H1 (cell line): ENCODE measurements at regions not wholly inside any gene's neighbourhood (a gene's known extent, or its start where the extent isn't known, plus 50 kb on each side); places are given as distances from the start of the nearest gene placed in this dataset.

ENCODE experiments used
- CTCF ChIA-PET: fragments of 300-600 bp; sonication (Branson Sonifier 250); formaldehyde crosslinking; loops from one replicate; lab custom pipeline; 2021; ENCODE audit not compliant: partially characterized antibody; lab: Charles Lee
- POLR2A ChIA-PET: fragments of 300-600 bp; sonication (Branson Sonifier 250); formaldehyde crosslinking; loops from one replicate; lab custom pipeline; 2021; ENCODE audit warnings: inconsistent platforms; ENCODE audit not compliant: partially characterized antibody; lab: Charles Lee
- DNase-seq, 2 experiments: peaks; one replicate each; pipeline versions ENCODE4 v3.0.0 to v3.0.0-alpha.2; 2010 to 2022; ENCODE audit warnings: low spot score in 2 of 2, low read depth in 1 of 2, mixed read lengths in 1 of 2
- FAIRE-seq: peaks from 2 replicates; lab custom pipeline; 2011; peaks lifted over from hg19 to GRCh38; lab: Jason Lieb, UNC
- H2AFZ ChIP-seq: 2 replicates; pipeline ENCODE4 v1.8.1; 2012; ENCODE audit warnings: low read length, inconsistent platforms
- H2AK5ac ChIP-seq: 2 replicates; pipeline ENCODE4 v1.6.1; 2013; ENCODE audit warnings: low read depth, low read length
- H2BK120ac ChIP-seq: replicated peaks from 2 replicates; pipeline ENCODE3; 2013; ENCODE audit warnings: low read depth, low read length, inconsistent platforms
- H2BK12ac ChIP-seq: 2 replicates; pipeline ENCODE4 v1.6.1; 2013; ENCODE audit warnings: low read depth, low read length
- H2BK15ac ChIP-seq: 2 replicates; pipeline ENCODE4 v1.6.1; 2013; ENCODE audit warnings: low read length
- H2BK20ac ChIP-seq: 2 replicates; pipeline ENCODE4 v1.6.1; 2013; ENCODE audit warnings: low read length
- H2BK5ac ChIP-seq: 2 replicates; pipeline ENCODE4 v1.6.1; 2013; ENCODE audit warnings: low read depth, low read length
- H3K14ac ChIP-seq: 2 replicates; pipeline ENCODE4 v1.6.1; 2013; ENCODE audit warnings: inconsistent platforms; ENCODE audit not compliant: insufficient read length
- H3K18ac ChIP-seq: 2 replicates; pipeline ENCODE4 v1.6.1; 2013; ENCODE audit warnings: low read length; ENCODE audit errors: extremely low read depth
- H3K23ac ChIP-seq: 2 replicates; pipeline ENCODE4 v1.6.1; 2013; ENCODE audit warnings: inconsistent platforms; ENCODE audit not compliant: insufficient read length
- H3K23me2 ChIP-seq: 2 replicates; pipeline ENCODE4 v1.6.1; 2013; ENCODE audit warnings: low read depth, low read length
- H3K27ac ChIP-seq: 2 replicates; pipeline ENCODE4 v1.6.1; 2011; ENCODE audit warnings: low read depth, low read length, inconsistent platforms
- H3K27me3 ChIP-seq, 4 experiments: replicated peaks in 1 of 4; 1 replicate in 1 of 4; 2 replicates in 3 of 4; pipeline versions ENCODE4 v1.6.1 to v1.8.1; 2011 to 2013; ENCODE audit warnings: low read length in 3 of 4, mild to moderate bottlenecking in 3 of 4, inconsistent platforms in 2 of 4, mixed read lengths in 2 of 4, moderate library complexity in 1 of 4; ENCODE audit not compliant: control insufficient read depth in 3 of 4, insufficient read depth in 3 of 4; ENCODE audit errors: extremely low read depth in 1 of 4
- H3K36me3 ChIP-seq, 4 experiments: 2 replicates each; pipeline versions ENCODE4 v1.6.1 to v1.8.1; 2011 to 2013; ENCODE audit warnings: mild to moderate bottlenecking in 4 of 4, low read length in 3 of 4, moderate library complexity in 2 of 4, control low read depth in 1 of 4, inconsistent platforms in 1 of 4; ENCODE audit not compliant: insufficient read depth in 4 of 4, control insufficient read depth in 2 of 4
- H3K4ac ChIP-seq: replicated peaks from 2 replicates; pipeline ENCODE3; 2013; ENCODE audit warnings: low read length, low read depth, mixed read lengths, inconsistent platforms; ENCODE audit not compliant: insufficient read length
- H3K4me1 ChIP-seq, 4 experiments: replicated peaks in 1 of 4; 1 replicate in 1 of 4; 2 replicates in 3 of 4; pipeline versions ENCODE4 v1.6.1 to v1.8.1; 2011 to 2013; ENCODE audit warnings: low read length in 3 of 4, inconsistent platforms in 2 of 4, mixed read lengths in 1 of 4; ENCODE audit not compliant: insufficient read depth in 4 of 4, control insufficient read depth in 3 of 4
- H3K4me2 ChIP-seq, 2 experiments: 2 replicates each; pipeline versions ENCODE4 v1.6.1 to v1.8.1; 2011 to 2013; ENCODE audit warnings: low read depth in 2 of 2, low read length in 2 of 2, control low read depth in 1 of 2, inconsistent platforms in 1 of 2, mild to moderate bottlenecking in 1 of 2; ENCODE audit not compliant: insufficient read depth in 1 of 2
- H3K4me3 ChIP-seq, 4 experiments: fragments of 200-600, 300-600 bp in 1 of 4; sonication (generic), shearing (Covaris generic), sonication (Bioruptor Twin) in 1 of 4; 2 replicates each; pipeline versions ENCODE4 v1.5.1 to v1.8.1; 2011 to 2016; ENCODE audit warnings: low read length in 4 of 4, low read depth in 3 of 4, control low read depth in 2 of 4, inconsistent platforms in 2 of 4, mild to moderate bottlenecking in 2 of 4, mixed read lengths in 1 of 4, moderate library complexity in 1 of 4; ENCODE audit not compliant: insufficient read depth in 2 of 4; ENCODE audit errors: extremely low read depth in 1 of 4
- H3K56ac ChIP-seq: replicated peaks from 2 replicates; pipeline ENCODE3; 2013; ENCODE audit warnings: low read depth, mild to moderate bottlenecking, mixed read lengths, low read length, inconsistent platforms; ENCODE audit not compliant: insufficient read length
- H3K79me1 ChIP-seq: 2 replicates; pipeline ENCODE4 v1.6.1; 2013; ENCODE audit warnings: low read depth, low read length, control low read depth
- H3K79me2 ChIP-seq, 2 experiments: 2 replicates each; pipeline versions ENCODE4 v1.6.1 to v1.8.1; 2012 to 2013; ENCODE audit warnings: low read length in 2 of 2, mild to moderate bottlenecking in 2 of 2, inconsistent platforms in 1 of 2; ENCODE audit not compliant: insufficient read depth in 2 of 2, control insufficient read depth in 1 of 2
- H3K9ac ChIP-seq, 4 experiments: replicated peaks in 1 of 4; 1 replicate in 1 of 4; 2 replicates in 3 of 4; pipeline versions ENCODE4 v1.6.1 to v1.8.1; 2011 to 2013; ENCODE audit warnings: low read depth in 3 of 4, low read length in 3 of 4, control low read depth in 2 of 4, mild to moderate bottlenecking in 2 of 4, moderate library complexity in 2 of 4, inconsistent platforms in 1 of 4; ENCODE audit errors: extremely low read depth in 1 of 4
- H3K9me3 ChIP-seq, 2 experiments: 2 replicates each; pipeline versions ENCODE4 v1.6.1 to v1.8.1; 2012 to 2013; ENCODE audit warnings: mild to moderate bottlenecking in 2 of 2, moderate library complexity in 2 of 2, control low read depth in 1 of 2, inconsistent platforms in 1 of 2, low read depth in 1 of 2, low read length in 1 of 2, mixed read lengths in 1 of 2; ENCODE audit not compliant: insufficient read depth in 2 of 2
- H4K20me1 ChIP-seq, 2 experiments: replicated peaks in 1 of 2; 2 replicates each; pipeline versions ENCODE3 to v1.8.1; 2011 to 2013; ENCODE audit warnings: inconsistent platforms in 2 of 2, low read length in 2 of 2, mild to moderate bottlenecking in 1 of 2; ENCODE audit not compliant: insufficient read depth in 2 of 2, control insufficient read depth in 1 of 2
- H4K5ac ChIP-seq: 2 replicates; pipeline ENCODE4 v1.6.1; 2013; ENCODE audit warnings: low read length, low read depth, mixed read lengths, inconsistent platforms; ENCODE audit not compliant: insufficient read length
- H4K8ac ChIP-seq: 2 replicates; pipeline ENCODE4 v1.8.0; 2013; ENCODE audit warnings: mild to moderate bottlenecking, moderate library complexity, low read length, inconsistent platforms; ENCODE audit not compliant: insufficient read depth; ENCODE audit errors: extremely low read depth
- H4K91ac ChIP-seq: replicated peaks from 2 replicates; pipeline ENCODE3; 2013; ENCODE audit warnings: low read length, mixed read lengths, inconsistent platforms; ENCODE audit not compliant: insufficient read length
- ASH2L ChIP-seq: fragments of 200-600, 300-600 bp; sonication (generic); IDR thresholded peaks from one replicate; pipeline ENCODE4 v1.7.1; 2017; ENCODE audit warnings: low read length
- ATF2 ChIP-seq: IDR thresholded peaks from 2 replicates; pipeline ENCODE4 v1.6.1; 2012; ENCODE audit warnings: low read length, inconsistent platforms
- CHD1 ChIP-seq: IDR thresholded peaks from 2 replicates; pipeline ENCODE4 v1.6.1; 2012; ENCODE audit warnings: low read depth, low read length, improper control_type of control experiment
- KDM4A ChIP-seq: IDR thresholded peaks from one replicate; pipeline ENCODE4 v1.7.1; 2012; ENCODE audit warnings: low read depth, mild to moderate bottlenecking, moderate library complexity, low read length, inconsistent platforms; ENCODE audit not compliant: severe bottlenecking
- KDM5A ChIP-seq: fragments of 200-600 bp; IDR thresholded peaks from 2 replicates; pipeline ENCODE4 v1.7.1; 2012; ENCODE audit warnings: mild to moderate bottlenecking, low read length, inconsistent platforms, mixed read lengths
- RAD21 ChIP-seq, 2 experiments: IDR thresholded peaks in 1 of 2; conservative IDR thresholded peaks in 1 of 2; 2 replicates each; pipeline ENCODE4 v1.6.1; 2011; ENCODE audit warnings: low read depth in 2 of 2, low read length in 2 of 2, improper control_type of control experiment in 1 of 2, inconsistent platforms in 1 of 2, mild to moderate bottlenecking in 1 of 2, moderate library complexity in 1 of 2
- RBBP5 ChIP-seq: IDR thresholded peaks from 2 replicates; pipeline ENCODE4 v1.7.1; 2012; ENCODE audit warnings: low read depth, mild to moderate bottlenecking, inconsistent platforms, low read length, moderate library complexity, borderline replicate concordance
- SAP30 ChIP-seq: fragments of 300-600 bp; sonication (generic); IDR thresholded peaks from 2 replicates; pipeline ENCODE4 v1.7.1; 2012; ENCODE audit warnings: low read length, moderate library complexity, mild to moderate bottlenecking, inconsistent platforms; ENCODE audit not compliant: insufficient read depth, insufficient replicate concordance
- SP1 ChIP-seq: IDR thresholded peaks from 2 replicates; pipeline ENCODE4 v1.6.1; 2011; ENCODE audit warnings: low read depth, low read length
- SP4 ChIP-seq: IDR thresholded peaks from 2 replicates; pipeline ENCODE4 v1.6.1; 2012; ENCODE audit warnings: low read length, inconsistent platforms
- TAF1 ChIP-seq: IDR thresholded peaks from 2 replicates; pipeline ENCODE4 v1.6.1; 2011; ENCODE audit warnings: mild to moderate bottlenecking, low read depth, low read length
- TEAD4 ChIP-seq: IDR thresholded peaks from 2 replicates; pipeline ENCODE4 v1.6.1; 2012; ENCODE audit warnings: low read depth, low read length, inconsistent platforms, mixed read lengths
- YY1 ChIP-seq: IDR thresholded peaks from 2 replicates; pipeline ENCODE4 v1.6.1; 2011; ENCODE audit warnings: low read depth, mild to moderate bottlenecking, low read length
- WGBS, 2 experiments: shearing (Covaris generic) in 1 of 2; methylation state at CpG; one replicate each; pipeline versions ENCODE4 v1.1.6 to v1.1.7; 2013 to 2015; ENCODE audit warnings: low lambda C conversion rate in 2 of 2, mixed read lengths in 2 of 2, inconsistent platforms in 1 of 2, low coverage in 1 of 2, missing lambda C conversion rate in 1 of 2; ENCODE audit not compliant: insufficient replicate concordance in 2 of 2, insufficient coverage in 1 of 2, insufficient read length in 1 of 2; ENCODE audit errors: extremely low coverage in 1 of 2, missing lambda C conversion rate in 1 of 2; 5-methylcytosine and 5-hydroxymethylcytosine counted together

- Histone ChIP-seq H3K4me1 (no peaks in the 10 kb centered on the region), H3K4me3 (no peak overlapping the region), H2BK12ac (no peak overlapping the region), H3K79me1 (no peaks in the 10 kb centered on the region), H2AK5ac (no peak overlapping the region), H2BK5ac (no peak overlapping the region), H3K4me2 (no peak overlapping the region), H3K27me3 (no peaks in the 10 kb centered on the region), H3K23ac (no peak overlapping the region), H3K4ac (no peak overlapping the region), H3K14ac (no peak overlapping the region), H2AFZ (no peak overlapping the region), H3K36me3 (no peaks in the 10 kb centered on the region), H2BK15ac (no peak overlapping the region), H4K20me1 (no peaks in the 10 kb centered on the region), H3K9ac (no peak overlapping the region), H3K18ac (no peak overlapping the region), H4K5ac (no peak overlapping the region), H3K23me2 (no peaks in the 10 kb centered on the region), H3K79me2 (no peaks in the 10 kb centered on the region), H3K9me3 (no peaks in the 10 kb centered on the region; a peak in 1 of 4 replicates), H4K8ac (no peak overlapping the region), H2BK120ac (no peak overlapping the region), H4K91ac (no peak overlapping the region), H3K56ac (no peak overlapping the region), H2BK20ac (no peak overlapping the region), H3K27ac (no peak overlapping the region)
- CTCF ChIA-PET: interaction anchor here (1.1 to 2.9 kb wide), 4 partner anchors 22 to 341 kb away, joined by 4 to 8 read pairs (median 4); no protein-coding TSS in a partner anchor
- WGBS, 2 experiments: 96% methylated on average over 2 of the region's 2 CpGs; no CpG with 5 or more reads in 1 of the 2 experiments
- FAIRE-seq (no peak), DNase-seq (no peak)
- POLR2A ChIA-PET: no interaction called here
- TF ChIP-seq RBBP5: no peak
- no peak for TF ChIP-seq TAF1
- TF ChIP-seq KDM4A: no peak
- no peak for TF ChIP-seq SP1
- TF ChIP-seq KDM5A: no peak
- TF ChIP-seq CHD1: no peak
- no peak for TF ChIP-seq TEAD4
- no peak for TF ChIP-seq SP4
- no peak for TF ChIP-seq YY1
- TF ChIP-seq RAD21 (IDR thresholded peaks at IDR 0.05 in 1 of 2, conservative IDR thresholded peaks at IDR 0.05 in 1 of 2; ENCODE audit: low read depth in 2 of 2, low read length in 2 of 2): no peak
- TF ChIP-seq SAP30: no peak
- no peak for TF ChIP-seq ATF2
- no peak for TF ChIP-seq ASH2L
Observed at GRCh38 chr2:22628221-22628620, 756.8 kb upstream of the KLHL29 start.
